HEK293T (cell line): ENCODE measurements at regions not wholly inside any gene's neighbourhood (a gene's known extent, or its start where the extent isn't known, plus 50 kb on each side); places are given as distances from the start of the nearest gene placed in this dataset.

Experiments
- CTCF ChIA-PET: fragments of 350-600 bp; formaldehyde crosslinking; extraction: SDS; loops from one replicate; lab custom pipeline; 2021; ENCODE audit warnings: antibody characterized with exemption, inconsistent platforms; lab: Yijun Ruan, JAX
- POLR2A ChIA-PET: fragments of 350-600 bp; formaldehyde crosslinking; extraction: SDS; loops from one replicate; lab custom pipeline; 2020; ENCODE audit warnings: antibody characterized with exemption, inconsistent platforms; lab: Yijun Ruan, JAX
- DNase-seq: peaks from one replicate; pipeline ENCODE4 v3.0.0; 2012; ENCODE audit warnings: mixed read lengths; ENCODE audit errors: extremely low spot score
- ARNT ChIP-seq: fragments of 450-650 bp; IDR thresholded peaks from 2 replicates; pipeline ENCODE4 v1.6.1; 2017; ENCODE audit warnings: mild to moderate bottlenecking
- BHLHE40 ChIP-seq: fragments of 450-650 bp; IDR thresholded peaks from 2 replicates; pipeline ENCODE4 v1.6.1; 2016; ENCODE audit warnings: mild to moderate bottlenecking, moderate library complexity, borderline replicate concordance
- CTBP1 ChIP-seq: fragments of 450-650 bp; IDR thresholded peaks from 2 replicates; pipeline ENCODE4 v1.6.1; 2016; ENCODE audit warnings: borderline replicate concordance
- ELF4 ChIP-seq: fragments of 450-650 bp; IDR thresholded peaks from 2 replicates; pipeline ENCODE4 v1.6.1; 2017; ENCODE audit warnings: antibody characterized with exemption
- FOXA1 ChIP-seq: fragments of 450-650 bp; IDR thresholded peaks from 2 replicates; pipeline ENCODE4 v1.6.1; 2016; ENCODE audit warnings: mild to moderate bottlenecking
- FOXK2 ChIP-seq: fragments of 450-650 bp; IDR thresholded peaks from 2 replicates; pipeline ENCODE4 v1.6.1; 2016; ENCODE audit warnings: mild to moderate bottlenecking
- FOXM1 ChIP-seq: fragments of 450-650 bp; IDR thresholded peaks from 2 replicates; pipeline ENCODE4 v1.6.1; 2017; ENCODE audit warnings: mild to moderate bottlenecking, borderline replicate concordance
- HDGF ChIP-seq: fragments of 450-650 bp; IDR thresholded peaks from 2 replicates; pipeline ENCODE4 v1.6.1; 2017; ENCODE audit warnings: antibody characterized with exemption, borderline replicate concordance
- L3MBTL2 ChIP-seq: fragments of 450-650 bp; conservative IDR thresholded peaks from 2 replicates; pipeline ENCODE4 v1.6.1; 2016; ENCODE audit warnings: mild to moderate bottlenecking
- LEF1 ChIP-seq: fragments of 450-650 bp; IDR thresholded peaks from 2 replicates; pipeline ENCODE4 v1.6.1; 2017; ENCODE audit warnings: mild to moderate bottlenecking, borderline replicate concordance
- NFRKB ChIP-seq: fragments of 450-650 bp; IDR thresholded peaks from 2 replicates; pipeline ENCODE4 v1.6.1; 2016; ENCODE audit warnings: mild to moderate bottlenecking, moderate library complexity
- SP1 ChIP-seq: fragments of 450-650 bp; IDR thresholded peaks from 2 replicates; pipeline ENCODE4 v1.6.1; 2017
- SUZ12 ChIP-seq: fragments of 450-650 bp; IDR thresholded peaks from 2 replicates; pipeline ENCODE4 v1.6.1; 2016; ENCODE audit warnings: mild to moderate bottlenecking
- TARDBP ChIP-seq: fragments of 450-650 bp; IDR thresholded peaks from 2 replicates; pipeline ENCODE4 v1.6.1; 2016
- ZNF384 ChIP-seq: fragments of 450-650 bp; IDR thresholded peaks from 2 replicates; pipeline ENCODE4 v1.6.1; 2016
- TF ChIP-seq, protein P1 (sequence below): fragments of 450-650 bp; IDR thresholded peaks from 2 replicates; pipeline ENCODE4 v1.6.1; 2016

- no peak for DNase-seq
- ChIA-PET CTCF (no interaction called here), POLR2A (no interaction called here)
- TF ChIP-seq TARDBP (no peak), L3MBTL2 (no peak), FOXK2 (no peak), CTBP1 (no peak), SP1 (no peak), HDGF (no peak), ELF4 (no peak), LEF1 (no peak), BHLHE40 (no peak), SUZ12 (no peak), FOXA1 (no peak), NFRKB (no peak), FOXM1 (no peak), ARNT (no peak), ZNF384 (no peak)
- TF ChIP-seq, protein P1, sequence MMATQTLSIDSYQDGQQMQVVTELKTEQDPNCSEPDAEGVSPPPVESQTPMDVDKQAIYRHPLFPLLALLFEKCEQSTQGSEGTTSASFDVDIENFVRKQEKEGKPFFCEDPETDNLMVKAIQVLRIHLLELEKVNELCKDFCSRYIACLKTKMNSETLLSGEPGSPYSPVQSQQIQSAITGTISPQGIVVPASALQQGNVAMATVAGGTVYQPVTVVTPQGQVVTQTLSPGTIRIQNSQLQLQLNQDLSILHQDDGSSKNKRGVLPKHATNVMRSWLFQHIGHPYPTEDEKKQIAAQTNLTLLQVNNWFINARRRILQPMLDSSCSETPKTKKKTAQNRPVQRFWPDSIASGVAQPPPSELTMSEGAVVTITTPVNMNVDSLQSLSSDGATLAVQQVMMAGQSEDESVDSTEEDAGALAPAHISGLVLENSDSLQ: no peak
Observed at GRCh38 chr4:92253550-92253949, 50.2 kb upstream of the GRID2 start.
